ENCODE measurements at regions not wholly inside any gene's neighbourhood (a gene's known extent, or its start where the extent isn't known, plus 50 kb on each side); places are given as distances from the start of the nearest gene placed in this dataset.

DNA sequence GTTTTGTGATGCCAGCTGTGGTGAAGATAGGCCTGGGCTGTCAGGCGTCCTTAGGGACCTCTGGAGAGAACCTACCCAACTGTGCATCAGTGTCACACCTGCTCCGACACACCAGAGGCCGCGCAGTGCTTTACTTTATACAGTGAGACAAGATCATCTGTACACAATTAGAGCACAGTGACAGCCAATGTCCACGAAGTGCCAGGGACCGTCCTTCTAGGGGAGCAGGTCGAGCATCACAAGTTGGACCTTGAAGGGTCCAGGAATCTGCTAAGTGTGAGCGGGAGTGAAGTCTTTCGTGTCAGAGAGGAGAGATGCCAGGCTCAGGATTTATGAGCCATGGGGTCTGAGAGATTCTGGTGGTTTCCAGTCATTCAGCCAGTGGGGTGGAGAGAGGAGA, 104.2 kb downstream of the TMEM18 start:
- H3K4me1 Mint-ChIP-seq: no peaks in the 10 kb centered on the region

DNA sequence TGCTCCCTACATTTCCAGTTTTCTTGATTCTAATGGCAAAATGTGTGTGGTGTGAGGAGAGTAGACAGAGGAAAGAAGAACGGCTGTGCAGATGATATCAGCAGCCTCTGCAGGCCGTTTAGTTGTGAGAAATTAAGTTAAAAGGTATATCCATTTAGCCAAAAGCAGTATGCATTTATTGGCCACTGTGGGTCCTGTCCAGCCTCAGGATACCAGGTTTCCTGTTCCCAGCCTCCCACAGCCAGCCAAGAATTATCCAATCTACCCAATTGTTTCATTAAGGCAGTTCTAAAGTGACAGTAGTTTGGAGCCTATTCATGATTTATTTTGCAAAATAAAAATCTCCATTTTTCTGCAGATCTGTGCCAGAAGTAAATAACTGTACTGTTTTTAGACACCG, 107.5 kb downstream of the TMEM18 start:
- no peak for ATAC-seq (replicated peaks)
- Mint-ChIP-seq H3K36me3 (ENCODE audit: low read depth) (no peaks in the 10 kb centered on the region), H3K27ac (no peak overlapping the region), H3K4me1 (no peaks in the 10 kb centered on the region), H3K4me3 (no peak overlapping the region), H3K27me3 (peaks cover 56% of the 10 kb centered on the region), H3K9me3 (peaks cover 12% of the 10 kb centered on the region)

More for the DNA sequence above, 104.2 kb downstream of the TMEM18 start:
- Mint-ChIP-seq H3K9me3 (peaks cover 21% of the 10 kb centered on the region), H3K27me3 (peaks cover 38% of the 10 kb centered on the region), H3K27ac (no peak overlapping the region), H3K4me3 (no peak overlapping the region), H3K36me3 (ENCODE audit: low read depth) (no peaks in the 10 kb centered on the region)
- ATAC-seq (replicated peaks): no peak

DNA sequence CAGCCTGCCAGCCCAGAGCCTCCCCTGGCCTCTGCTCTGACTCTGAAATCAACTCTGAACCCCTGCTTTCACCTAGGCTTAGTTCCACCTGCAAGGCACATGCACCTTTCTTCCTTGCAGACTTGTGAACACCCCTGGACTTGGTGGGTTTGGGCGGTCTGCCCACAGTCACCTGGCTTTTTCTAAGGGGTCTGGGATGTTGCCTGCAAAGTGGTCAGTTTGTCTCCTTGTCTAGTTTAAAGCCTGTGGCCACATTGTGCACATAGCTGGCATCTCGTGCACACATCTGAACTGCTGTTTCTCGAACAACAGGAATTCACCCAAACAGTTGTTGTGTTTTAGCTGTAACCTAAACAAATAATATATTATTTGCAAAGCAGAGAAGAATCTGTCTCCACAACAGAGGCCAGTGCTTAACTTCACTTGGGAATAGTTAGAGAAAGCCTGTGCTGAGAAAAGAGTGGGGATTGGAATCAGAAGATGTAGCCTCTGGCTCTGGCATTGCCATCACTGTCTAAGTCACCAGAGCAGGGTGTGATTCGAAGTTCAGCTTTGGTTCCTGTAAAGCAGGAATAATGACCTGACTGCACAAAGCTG, 108.5 kb downstream of the TMEM18 start:
- H3K4me3 Mint-ChIP-seq: no peak overlapping the region
- H3K27me3 Mint-ChIP-seq: peaks cover 54% of the 10 kb centered on the region
- no peaks in the 10 kb centered on the region for H3K36me3 Mint-ChIP-seq (ENCODE audit: low read depth)
- no peaks in the 10 kb centered on the region for H3K4me1 Mint-ChIP-seq
- H3K27ac Mint-ChIP-seq: no peak overlapping the region
- H3K9me3 Mint-ChIP-seq: peaks cover 12% of the 10 kb centered on the region
- ATAC-seq (replicated peaks): no peak

DNA sequence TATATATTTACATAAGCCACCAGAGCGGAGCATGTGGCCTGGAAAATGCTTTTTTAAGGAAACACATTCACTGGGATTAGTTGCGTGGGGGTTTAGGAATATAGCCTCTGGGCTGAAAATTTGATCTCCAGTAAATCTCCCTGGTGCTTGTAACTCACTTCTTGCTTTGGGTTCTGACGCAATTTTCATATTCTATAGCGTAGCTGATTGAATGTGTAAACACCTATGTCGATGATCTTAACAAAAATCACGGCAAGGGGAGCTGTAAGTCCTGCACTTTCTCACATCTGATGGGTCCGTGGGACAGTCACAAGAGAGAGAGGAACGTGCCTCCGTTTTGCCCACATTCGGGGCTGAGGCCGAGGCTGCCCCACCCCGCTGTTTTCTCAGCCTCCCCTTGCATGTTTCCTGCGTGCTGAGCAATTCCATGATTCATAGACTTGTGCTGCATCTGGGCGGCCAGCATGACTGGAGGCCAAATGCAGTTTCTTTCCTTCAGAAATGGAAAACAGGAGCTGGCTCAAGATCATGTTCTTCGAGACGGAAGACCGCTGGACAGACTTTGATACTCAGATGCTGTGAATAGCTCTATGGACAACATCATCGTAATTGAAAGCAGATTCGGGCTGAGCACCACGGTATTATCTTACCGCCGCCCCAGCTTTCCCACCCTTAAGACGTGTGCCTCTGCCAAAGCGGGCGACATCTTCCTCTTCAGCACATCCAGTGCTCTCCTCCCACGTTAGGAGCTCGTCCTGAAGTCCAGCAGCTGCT, 109.2 kb downstream of the TMEM18 start:
- Mint-ChIP-seq H3K4me3 (no peak overlapping the region), H3K27ac (no peak overlapping the region), H3K36me3 (ENCODE audit: low read depth) (no peaks in the 10 kb centered on the region), H3K27me3 (peaks cover 56% of the 10 kb centered on the region), H3K4me1 (no peaks in the 10 kb centered on the region), H3K9me3 (peaks cover 12% of the 10 kb centered on the region)
- no peak for ATAC-seq (replicated peaks)

DNA sequence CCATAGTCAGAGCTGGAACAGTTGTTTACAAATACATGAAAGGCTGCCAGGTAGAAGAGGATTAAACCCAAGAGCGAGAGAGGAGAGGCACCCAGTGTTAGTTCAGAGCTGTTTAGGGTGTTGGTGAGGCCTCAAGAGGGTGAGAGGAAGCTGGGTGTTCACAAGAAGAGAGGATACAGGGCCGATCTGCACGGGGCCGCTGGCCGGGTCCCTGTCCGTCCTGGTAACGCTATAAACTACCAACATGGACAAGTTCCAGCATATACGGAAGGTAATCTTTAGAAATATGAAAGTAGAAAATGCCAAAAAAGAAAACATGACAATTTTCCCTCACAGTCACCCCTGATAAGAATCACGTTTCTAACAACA, 109.7 kb downstream of the TMEM18 start:
- Mint-ChIP-seq H3K4me3 (no peak overlapping the region), H3K27me3 (peaks cover 55% of the 10 kb centered on the region), H3K9me3 (peaks cover 12% of the 10 kb centered on the region), H3K4me1 (no peaks in the 10 kb centered on the region), H3K36me3 (ENCODE audit: low read depth) (no peaks in the 10 kb centered on the region), H3K27ac (no peak overlapping the region)
- no peak for ATAC-seq (replicated peaks)

DNA sequence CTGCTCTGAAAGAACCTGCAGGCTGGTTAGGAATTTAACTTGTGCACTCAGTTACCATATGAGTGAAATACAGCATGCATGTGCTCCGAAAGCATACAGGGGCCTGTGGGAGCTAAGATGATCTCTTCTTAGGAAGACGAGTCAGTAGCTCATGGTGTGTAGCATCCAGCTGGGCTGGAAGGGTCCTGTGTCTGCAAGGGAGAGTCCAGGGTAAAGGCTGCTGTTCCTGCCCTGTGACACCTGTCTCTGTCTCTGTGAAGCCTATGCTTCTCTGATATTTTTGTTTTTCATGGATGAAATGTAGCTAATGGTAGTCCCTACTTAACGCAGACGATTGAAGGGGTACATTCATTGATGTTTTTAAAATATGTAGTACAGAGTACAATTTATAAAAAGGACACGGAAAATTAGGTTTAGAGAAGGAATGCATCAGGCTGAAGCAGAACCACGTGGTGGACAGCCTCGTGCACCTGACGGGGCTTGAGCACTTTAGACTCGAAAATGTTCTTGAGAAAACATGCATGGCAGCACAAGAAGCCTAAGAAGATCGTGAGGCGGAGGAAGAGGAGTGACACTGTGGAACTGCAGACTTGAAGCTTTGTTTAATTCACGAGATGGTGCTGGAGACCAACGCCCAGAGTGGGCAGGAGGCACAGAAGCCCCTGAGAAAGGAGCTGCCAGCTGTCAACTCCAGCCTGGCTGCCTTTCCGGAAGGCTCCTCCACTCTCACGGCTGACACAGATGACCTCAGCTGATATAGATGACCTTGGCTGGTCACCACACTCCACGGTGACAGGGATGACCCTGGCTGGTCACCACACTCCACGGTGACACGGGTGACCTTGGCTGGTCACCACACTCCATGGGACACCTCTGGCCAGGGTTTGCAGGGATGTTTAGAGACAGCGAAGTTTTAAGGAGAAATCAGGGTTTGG, 110.6 kb downstream of the TMEM18 start:
- H3K27me3 Mint-ChIP-seq: peaks cover 56% of the 10 kb centered on the region
- no peak overlapping the region for H3K4me3 Mint-ChIP-seq
- ATAC-seq (replicated peaks): no peak

DNA sequence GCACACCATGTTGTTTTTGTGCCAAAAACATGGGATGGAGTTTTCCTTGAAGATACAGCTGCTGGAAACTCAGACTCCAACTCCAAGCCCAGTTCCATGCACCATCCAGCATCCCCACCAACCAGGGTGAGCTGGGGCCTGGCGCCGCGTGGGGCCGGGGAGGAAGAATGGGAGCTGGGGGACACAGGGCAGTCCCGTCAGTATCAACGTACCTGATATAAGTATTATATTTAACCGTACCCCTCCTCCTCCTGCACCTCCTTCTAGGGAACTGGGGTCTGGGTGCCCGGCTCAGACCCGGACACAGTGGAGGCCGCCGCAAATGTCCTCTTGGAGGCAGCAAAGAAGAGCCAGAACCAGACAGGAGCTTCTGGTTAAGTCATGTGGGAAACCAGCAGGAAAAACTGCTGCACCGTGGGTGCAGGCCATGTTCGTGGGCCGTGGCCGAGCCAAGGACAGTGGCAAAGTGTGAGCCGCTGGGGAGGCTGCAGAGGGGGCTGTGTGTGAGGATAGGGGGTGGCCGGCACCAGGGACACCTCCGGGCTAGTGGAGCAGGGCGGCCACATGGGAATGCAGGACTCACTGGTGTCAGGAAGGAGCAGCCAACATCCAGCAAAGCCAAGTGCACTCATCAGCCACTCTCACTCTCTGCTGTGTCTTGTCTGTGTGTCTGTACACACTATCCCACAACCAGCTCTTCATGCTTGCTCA, 112.6 kb downstream of the TMEM18 start:
- peaks cover 42% of the 10 kb centered on the region for H3K27me3 Mint-ChIP-seq
- H3K36me3 Mint-ChIP-seq (ENCODE audit: low read depth): no peaks in the 10 kb centered on the region
- no peak overlapping the region for H3K27ac Mint-ChIP-seq
- no peak for ATAC-seq (replicated peaks)
- H3K4me1 Mint-ChIP-seq: no peaks in the 10 kb centered on the region
- H3K9me3 Mint-ChIP-seq: no peaks in the 10 kb centered on the region
- no peak overlapping the region for H3K4me3 Mint-ChIP-seq

More for the DNA sequence above, 110.6 kb downstream of the TMEM18 start:
- H3K4me1 Mint-ChIP-seq: no peaks in the 10 kb centered on the region
- H3K36me3 Mint-ChIP-seq (ENCODE audit: low read depth): no peaks in the 10 kb centered on the region
- H3K27ac Mint-ChIP-seq: no peak overlapping the region
- H3K9me3 Mint-ChIP-seq: peaks cover 8% of the 10 kb centered on the region

DNA sequence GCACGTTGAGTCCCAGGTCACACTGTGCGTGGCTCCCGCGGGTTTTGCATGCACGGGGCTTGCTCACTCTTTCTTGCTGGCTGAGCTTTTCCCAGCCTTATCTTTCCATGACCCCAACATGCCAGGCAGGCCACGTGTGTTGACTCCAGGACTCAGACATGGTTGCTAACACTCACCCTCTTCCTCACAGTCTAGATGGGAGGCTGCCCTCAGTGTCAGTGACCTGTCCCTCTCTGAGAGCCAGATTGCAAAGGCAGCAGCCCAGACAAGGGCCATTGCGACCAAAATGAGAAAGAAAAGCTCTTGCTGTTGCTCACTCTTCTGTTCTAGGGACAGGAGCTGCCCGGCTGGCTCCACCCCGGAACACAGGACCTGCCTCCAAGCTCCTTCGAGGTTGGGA, 113.7 kb downstream of the TMEM18 start:
- Mint-ChIP-seq H3K27ac (no peak overlapping the region), H3K9me3 (no peaks in the 10 kb centered on the region), H3K36me3 (ENCODE audit: low read depth) (no peaks in the 10 kb centered on the region), H3K27me3 (peaks cover 39% of the 10 kb centered on the region), H3K4me1 (no peaks in the 10 kb centered on the region), H3K4me3 (no peak overlapping the region)
- no peak for ATAC-seq (replicated peaks)

DNA sequence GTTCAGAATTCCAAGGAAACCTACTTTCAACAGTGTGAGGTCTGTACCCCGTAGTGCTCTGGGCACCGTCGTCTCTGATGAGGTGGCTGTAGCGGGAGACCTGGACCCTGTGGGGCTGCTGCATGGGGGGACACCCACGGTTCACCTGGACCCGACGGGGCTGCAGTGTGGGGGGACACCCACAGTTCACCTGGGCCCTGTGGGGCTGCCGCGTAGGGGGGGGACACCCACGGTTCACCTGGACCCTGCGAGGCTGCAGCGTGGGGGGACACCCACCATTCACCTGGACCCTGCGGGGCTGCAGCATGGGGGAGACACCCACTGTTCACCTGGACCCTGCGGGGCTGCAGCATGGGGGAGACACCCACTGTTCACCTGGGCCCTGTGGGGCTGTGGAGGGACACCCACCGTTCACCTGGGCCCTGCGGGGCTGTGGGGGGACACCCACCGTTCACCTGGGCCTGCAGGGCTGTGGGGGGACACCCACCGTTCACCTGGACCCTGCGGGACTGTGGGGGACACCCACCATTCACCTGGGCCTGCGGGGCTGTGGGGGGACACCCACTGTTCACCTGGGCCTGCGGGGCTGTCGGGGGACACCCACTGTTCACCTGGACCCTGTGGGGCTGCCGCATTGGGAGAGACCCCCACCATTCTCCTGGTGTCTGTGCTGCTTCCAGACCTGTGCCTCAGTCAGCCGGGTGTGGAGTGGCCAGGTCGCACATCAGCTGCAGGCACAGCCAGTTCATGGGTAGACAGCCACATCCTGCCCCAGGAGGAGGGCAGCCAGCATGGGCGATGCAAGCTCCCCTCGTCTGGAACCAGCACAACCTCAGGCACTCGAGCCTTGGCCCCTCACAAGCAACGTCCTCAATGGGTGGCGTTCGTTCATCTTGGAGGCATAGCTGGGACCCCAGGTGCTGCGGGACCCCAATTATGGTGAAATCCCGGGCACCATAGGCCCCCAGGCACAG, 114.5 kb downstream of the TMEM18 start:
- Mint-ChIP-seq H3K4me3 (no peak overlapping the region), H3K27me3 (peaks cover 41% of the 10 kb centered on the region), H3K9me3 (no peaks in the 10 kb centered on the region), H3K4me1 (no peaks in the 10 kb centered on the region), H3K27ac (no peak overlapping the region), H3K36me3 (ENCODE audit: low read depth) (no peaks in the 10 kb centered on the region)
- ATAC-seq (replicated peaks): no peak

DNA sequence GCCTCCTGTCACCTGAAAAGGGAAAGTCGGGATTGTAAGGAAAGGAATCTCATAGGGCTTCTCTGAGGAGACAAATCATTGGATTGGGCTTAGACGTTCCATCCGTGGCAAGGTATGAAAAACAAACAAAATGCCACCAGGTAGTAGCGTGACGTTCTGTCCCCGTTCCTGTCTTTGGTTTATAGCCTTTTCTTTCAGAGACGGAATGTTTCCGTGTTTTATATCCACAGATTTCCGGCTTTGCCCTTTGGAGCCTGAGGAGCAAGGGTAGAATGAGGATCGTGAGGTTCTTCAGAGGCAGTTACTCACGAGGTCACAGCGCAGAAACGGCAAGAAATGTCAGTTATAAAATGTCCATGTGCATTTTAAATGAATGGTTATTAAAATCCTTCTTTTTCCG, 118.3 kb downstream of the TMEM18 start:
- no peak for ATAC-seq (replicated peaks)

DNA sequence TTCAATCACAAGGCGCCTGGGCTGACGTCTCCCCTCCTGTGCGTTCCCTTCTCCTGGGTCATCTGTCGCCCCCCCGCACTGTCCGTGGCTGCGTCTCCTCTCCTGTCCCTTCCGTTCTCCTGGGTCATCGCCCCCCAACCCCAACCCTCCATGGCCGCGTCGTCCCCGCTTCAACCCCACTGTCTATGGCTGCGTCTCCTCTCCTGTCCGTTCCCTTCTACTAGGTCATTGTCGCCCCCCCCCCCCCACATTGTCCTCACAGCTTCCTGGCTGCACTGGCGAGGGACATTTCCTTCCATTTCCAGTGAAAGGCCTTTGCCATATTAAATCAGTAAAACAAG, 118.9 kb downstream of the TMEM18 start:
- H3K4me1 Mint-ChIP-seq: no peaks in the 10 kb centered on the region
- no peaks in the 10 kb centered on the region for H3K9me3 Mint-ChIP-seq
- H3K27ac Mint-ChIP-seq: no peak overlapping the region
- no peak overlapping the region for H3K4me3 Mint-ChIP-seq
- no peaks in the 10 kb centered on the region for H3K36me3 Mint-ChIP-seq (ENCODE audit: low read depth)
- no peak for ATAC-seq (replicated peaks)
- peaks cover 22% of the 10 kb centered on the region for H3K27me3 Mint-ChIP-seq

More for the DNA sequence above, 118.3 kb downstream of the TMEM18 start:
- H3K27me3 Mint-ChIP-seq: peaks cover 26% of the 10 kb centered on the region
- no peaks in the 10 kb centered on the region for H3K9me3 Mint-ChIP-seq
- no peak overlapping the region for H3K27ac Mint-ChIP-seq
- H3K4me1 Mint-ChIP-seq: no peaks in the 10 kb centered on the region
- no peak overlapping the region for H3K4me3 Mint-ChIP-seq
- no peaks in the 10 kb centered on the region for H3K36me3 Mint-ChIP-seq (ENCODE audit: low read depth)

DNA sequence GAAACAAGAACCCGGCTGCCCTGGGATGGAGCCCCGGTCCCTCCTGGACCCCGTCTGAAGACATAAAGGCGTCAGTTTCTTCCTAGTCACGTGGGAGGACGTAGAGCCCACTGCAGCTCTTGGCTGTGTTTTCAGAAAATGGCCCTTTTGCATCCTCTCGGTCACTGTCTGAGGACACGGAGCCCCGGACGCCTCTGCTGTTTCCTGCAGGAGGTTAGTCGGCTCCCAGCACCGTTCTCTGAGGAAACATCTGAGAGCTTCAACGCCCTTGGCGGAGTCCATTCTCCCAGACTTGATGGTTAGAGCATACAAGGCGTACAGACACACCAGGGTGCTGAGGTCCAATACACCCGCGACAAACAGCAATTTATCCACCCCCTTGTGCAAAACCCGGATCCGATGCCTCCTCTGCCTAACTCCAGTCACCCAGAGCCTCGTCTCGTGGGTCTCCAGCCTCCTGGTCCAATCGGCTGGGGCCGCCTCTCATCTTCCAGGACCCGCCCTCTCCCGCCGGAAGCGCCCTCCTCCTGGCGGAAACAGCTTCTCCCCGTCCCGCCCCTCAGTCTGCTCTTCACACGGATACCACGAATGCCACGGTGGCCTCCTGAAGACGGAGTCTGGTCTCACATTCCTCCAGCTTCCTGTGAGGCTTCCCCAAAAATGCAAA, 119.4 kb downstream of the TMEM18 start:
- Mint-ChIP-seq H3K27ac (no peak overlapping the region), H3K9me3 (no peaks in the 10 kb centered on the region), H3K4me3 (no peak overlapping the region), H3K36me3 (ENCODE audit: low read depth) (no peaks in the 10 kb centered on the region), H3K4me1 (no peaks in the 10 kb centered on the region), H3K27me3 (peaks cover 26% of the 10 kb centered on the region)
- ATAC-seq (replicated peaks): no peak

DNA sequence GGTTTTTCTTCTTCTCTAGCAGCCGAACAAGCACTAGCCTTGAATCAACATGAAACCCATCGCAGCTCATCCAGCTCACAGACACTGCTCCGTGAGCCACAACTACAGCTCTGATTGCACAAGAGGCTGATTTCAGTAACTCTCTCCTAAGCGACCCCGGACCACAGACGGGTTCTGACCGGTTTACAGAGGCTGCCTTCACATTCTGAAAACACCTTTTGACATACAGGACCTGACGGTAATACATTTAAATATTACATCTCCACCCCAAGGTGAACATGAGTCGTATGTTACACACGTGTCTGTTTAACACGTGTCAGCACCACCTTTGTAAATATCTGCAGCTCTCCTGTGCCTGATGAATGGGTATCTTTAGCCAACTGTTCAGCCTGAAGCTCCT, 120.7 kb downstream of the TMEM18 start:
- Mint-ChIP-seq H3K4me1 (no peaks in the 10 kb centered on the region), H3K36me3 (ENCODE audit: low read depth) (no peaks in the 10 kb centered on the region), H3K4me3 (no peak overlapping the region), H3K27me3 (peaks cover 21% of the 10 kb centered on the region), H3K27ac (no peak overlapping the region), H3K9me3 (no peaks in the 10 kb centered on the region)
- ATAC-seq (replicated peaks): no peak
